ENCODE measurements at regions not wholly inside any gene's neighbourhood (a gene's known extent, or its start where the extent isn't known, plus 50 kb on each side); places are given as distances from the start of the nearest gene placed in this dataset.

GRCh38 chr13:48165727-48166126 lies 67.3 kb upstream of the ITM2B start:
- H3K4me3 Mint-ChIP-seq = no peak overlapping the region
- no peak for TF ChIP-seq CTCF (IDR thresholded peaks at IDR 0.05)
- ATAC-seq (ENCODE audit: low read depth) = no peak

GRCh38 chr13:48165063-48165462 lies 67.9 kb upstream of the ITM2B start:
- no peak overlapping the region for H3K27ac Mint-ChIP-seq
- intact Hi-C loops (cut with micrococcal nuclease) = no loop called here
- no peak for TF ChIP-seq CTCF (IDR thresholded peaks at IDR 0.05)
- no peaks in the 10 kb centered on the region for H3K36me3 Mint-ChIP-seq (ENCODE audit: low read depth)
- ChIA-PET POLR2A (no interaction called here), CTCF (no interaction called here)
- ATAC-seq (ENCODE audit: low read depth) (no peak), DNase-seq (no peak)
- no peaks in the 10 kb centered on the region for H3K27me3 Mint-ChIP-seq
- no peak overlapping the region for H3K4me3 Mint-ChIP-seq
- H3K9me3 Mint-ChIP-seq = no peaks in the 10 kb centered on the region
- H3K4me1 Mint-ChIP-seq = peaks cover 9% of the 10 kb centered on the region

More at GRCh38 chr13:48165727-48166126, 67.3 kb upstream of the ITM2B start:
- POLR2A ChIA-PET = no interaction called here
- no peaks in the 10 kb centered on the region for H3K27me3 Mint-ChIP-seq
- H3K9me3 Mint-ChIP-seq = no peaks in the 10 kb centered on the region
- DNase-seq = no peak
- intact Hi-C loops (cut with micrococcal nuclease) = no loop called here
- H3K27ac Mint-ChIP-seq = no peak overlapping the region
- CTCF ChIA-PET = no interaction called here
- peaks cover 9% of the 10 kb centered on the region for H3K4me1 Mint-ChIP-seq
- no peaks in the 10 kb centered on the region for H3K36me3 Mint-ChIP-seq (ENCODE audit: low read depth)

DNA sequence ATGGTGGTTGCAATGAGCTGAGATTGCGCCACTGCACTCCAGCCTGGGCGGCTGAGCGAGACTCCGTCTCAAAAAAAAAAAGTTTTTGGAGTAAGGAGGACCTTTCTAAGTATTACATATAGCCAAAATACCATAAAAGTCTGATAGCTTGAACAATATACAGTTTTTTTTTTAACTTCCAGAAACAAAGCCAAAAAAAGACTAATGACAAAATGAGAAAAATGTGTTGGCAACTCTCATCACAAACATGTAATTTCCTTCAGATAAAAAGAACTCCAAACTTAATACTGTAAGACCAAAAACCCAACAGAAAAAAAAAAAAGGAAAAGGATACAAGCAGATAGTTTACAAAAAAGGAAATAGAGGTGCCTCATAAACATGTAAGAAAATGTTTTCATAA lies 68.2 kb upstream of the MED4 start:
- Mint-ChIP-seq H3K36me3 (ENCODE audit: low read depth) (no peaks in the 10 kb centered on the region), H3K9me3 (no peaks in the 10 kb centered on the region), H3K4me1 (peaks cover 19% of the 10 kb centered on the region), H3K4me3 (no peak overlapping the region), H3K27me3 (no peaks in the 10 kb centered on the region), H3K27ac (no peak overlapping the region)
- DNase-seq (no peak), ATAC-seq (ENCODE audit: low read depth) (no peak)
- intact Hi-C loops (cut with micrococcal nuclease) = no loop called here
- ChIA-PET CTCF (no interaction called here), POLR2A (no interaction called here)
- TF ChIP-seq CTCF (IDR thresholded peaks at IDR 0.05) = no peak

GRCh38 chr13:48162217-48162616 lies 67.3 kb upstream of the MED4 start:
- no peaks in the 10 kb centered on the region for H3K9me3 Mint-ChIP-seq
- H3K36me3 Mint-ChIP-seq (ENCODE audit: low read depth) = no peaks in the 10 kb centered on the region
- H3K27ac Mint-ChIP-seq = no peak overlapping the region
- ATAC-seq (ENCODE audit: low read depth) (no peak), DNase-seq (no peak)
- H3K27me3 Mint-ChIP-seq = no peaks in the 10 kb centered on the region
- ChIA-PET CTCF (no interaction called here), POLR2A (interaction anchor here (1.3 to 1.5 kb wide), 2 partner anchors 31 to 71 kb away, joined by 5 read pairs; partner anchors contain the start of gene ITM2B)
- no peak overlapping the region for H3K4me3 Mint-ChIP-seq
- peaks cover 20% of the 10 kb centered on the region for H3K4me1 Mint-ChIP-seq
- no peak for TF ChIP-seq CTCF (IDR thresholded peaks at IDR 0.05)
- intact Hi-C loops (cut with micrococcal nuclease) = no loop called here

DNA sequence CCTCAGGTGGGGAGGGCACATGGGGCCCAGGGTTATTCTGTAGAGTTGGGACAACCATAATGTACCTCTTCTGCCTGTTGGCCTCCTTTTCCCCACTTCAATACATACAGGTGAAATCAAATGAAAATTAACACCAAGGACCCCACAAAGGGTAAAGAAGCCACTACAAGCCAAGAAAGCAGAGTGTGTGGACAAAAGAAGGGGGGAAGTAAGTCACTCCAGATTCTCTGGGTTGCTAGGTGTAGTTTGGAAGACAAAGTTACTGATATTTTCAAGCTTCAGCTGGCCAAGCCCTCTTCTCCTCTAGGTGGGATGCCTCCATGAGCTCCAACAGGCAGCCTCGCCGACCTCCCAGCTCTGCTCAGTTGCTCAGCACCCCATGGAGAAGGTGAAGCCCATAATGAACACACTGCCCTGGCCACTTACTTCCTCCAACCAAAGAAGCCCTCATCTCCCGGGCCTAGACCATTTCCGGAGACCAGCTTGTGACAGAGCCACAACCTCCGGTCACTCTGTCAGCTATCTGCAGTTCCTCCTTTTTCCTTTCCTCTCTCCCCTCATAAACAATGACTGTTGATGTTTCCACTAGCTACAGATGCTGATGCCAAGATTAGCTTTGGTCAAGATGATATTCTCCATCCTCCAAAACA lies 66.8 kb upstream of the MED4 start:
- DNase-seq (no peak), ATAC-seq (ENCODE audit: low read depth) (no peak)
- Mint-ChIP-seq H3K9me3 (no peaks in the 10 kb centered on the region), H3K27me3 (no peaks in the 10 kb centered on the region), H3K4me3 (no peak overlapping the region), H3K4me1 (peaks cover 22% of the 10 kb centered on the region), H3K36me3 (ENCODE audit: low read depth) (no peaks in the 10 kb centered on the region), H3K27ac (no peak overlapping the region)
- CTCF ChIA-PET = no interaction called here
- no peak for TF ChIP-seq CTCF (IDR thresholded peaks at IDR 0.05)
- POLR2A ChIA-PET = interaction anchor here (1.3 to 1.5 kb wide), 2 partner anchors 31 to 71 kb away, joined by 5 read pairs; partner anchors contain the start of gene ITM2B
- intact Hi-C loops (cut with micrococcal nuclease) = no loop called here
